Subcutaneous abdominal adipose tissue (tissue), 5 donors: ENCODE measurements at regions not wholly inside any gene's neighbourhood (a gene's known extent, or its start where the extent isn't known, plus 50 kb on each side); places are given as distances from the start of the nearest gene placed in this dataset.

ENCODE experiments used
- H3K27ac ChIP-seq: one replicate; pipeline ENCODE4 v1.7.0; 2013; ENCODE audit warnings: low read depth, mild to moderate bottlenecking, inconsistent platforms, low read length, moderate library complexity
- H3K27me3 ChIP-seq, 5 donors: one replicate each; pipeline ENCODE4 v1.7.0; 2013; ENCODE audit warnings: low read length in 5 of 5, inconsistent platforms in 1 of 5; ENCODE audit not compliant: control insufficient read depth in 5 of 5, insufficient read depth in 4 of 5
- H3K36me3 ChIP-seq, 5 donors: one replicate each; pipeline ENCODE4 v1.7.0; 2013; ENCODE audit warnings: low read length in 5 of 5; ENCODE audit not compliant: control insufficient read depth in 5 of 5, insufficient read depth in 5 of 5
- H3K4me1 ChIP-seq, 5 donors: one replicate each; pipeline ENCODE4 v1.7.0; 2013; ENCODE audit warnings: low read length in 5 of 5, mild to moderate bottlenecking in 3 of 5, moderate library complexity in 1 of 5; ENCODE audit not compliant: control insufficient read depth in 5 of 5, insufficient read depth in 5 of 5
- H3K4me3 ChIP-seq, 5 donors: one replicate each; pipeline ENCODE4 v1.7.0; 2013; ENCODE audit warnings: low read length in 5 of 5, low read depth in 1 of 5
- H3K9ac ChIP-seq, 5 donors: one replicate each; pipeline ENCODE4 v1.7.0; 2013; ENCODE audit warnings: low read length in 5 of 5, mild to moderate bottlenecking in 4 of 5, moderate library complexity in 3 of 5
- H3K9me3 ChIP-seq, 5 donors: one replicate each; pipeline ENCODE4 v1.7.0; 2013; ENCODE audit warnings: low read length in 5 of 5; ENCODE audit not compliant: control insufficient read depth in 5 of 5
- donor health status: healthy.
- donor health status: healthy.
- donor health status: healthy.
- donor health status: healthy.
- donor health status: healthy.

DNA sequence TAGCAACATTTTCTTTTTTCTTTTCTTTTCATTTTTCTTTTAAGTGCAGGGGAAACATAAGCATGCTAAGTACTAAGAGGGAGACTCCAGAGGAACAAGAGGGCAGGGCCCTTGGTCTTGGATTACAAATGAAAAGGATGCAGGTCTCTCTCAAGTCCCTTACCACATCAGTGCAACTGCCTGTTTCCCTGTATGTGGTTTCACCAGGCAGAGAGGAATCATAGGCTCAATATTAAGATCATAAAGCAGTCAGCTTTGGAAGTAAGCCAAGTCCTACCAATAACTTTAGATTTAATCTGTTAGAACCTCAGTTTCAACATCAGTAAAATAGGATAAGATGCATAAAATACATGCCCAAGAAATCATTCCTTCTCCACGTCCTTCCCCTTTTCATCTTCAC, 422.7 kb upstream of the PAPPA start:
- Histone ChIP-seq H3K9me3 (peaks cover 0 to 7% (median 3%) of the 10 kb centered on the region in 5 donors), H3K9ac (no peak overlapping the region), H3K27me3 (no peaks in the 10 kb centered on the region), H3K36me3 (no peaks in the 10 kb centered on the region), H3K4me1 (peaks cover 0 to 5% (median 0%) of the 10 kb centered on the region in 5 donors), H3K4me3 (no peak overlapping the region), H3K27ac (no peak overlapping the region)

GRCh38 chr9:115733318-115734110, 420.1 kb upstream of the PAPPA start:
- Histone ChIP-seq H3K9me3 (peaks cover 0 to 5% (median 0%) of the 10 kb centered on the region in 5 donors), H3K4me1 (peaks cover 0 to 5% (median 0%) of the 10 kb centered on the region in 5 donors), H3K9ac (no peak overlapping the region), H3K4me3 (no peak overlapping the region), H3K27me3 (no peaks in the 10 kb centered on the region), H3K36me3 (no peaks in the 10 kb centered on the region), H3K27ac (no peak overlapping the region)

DNA sequence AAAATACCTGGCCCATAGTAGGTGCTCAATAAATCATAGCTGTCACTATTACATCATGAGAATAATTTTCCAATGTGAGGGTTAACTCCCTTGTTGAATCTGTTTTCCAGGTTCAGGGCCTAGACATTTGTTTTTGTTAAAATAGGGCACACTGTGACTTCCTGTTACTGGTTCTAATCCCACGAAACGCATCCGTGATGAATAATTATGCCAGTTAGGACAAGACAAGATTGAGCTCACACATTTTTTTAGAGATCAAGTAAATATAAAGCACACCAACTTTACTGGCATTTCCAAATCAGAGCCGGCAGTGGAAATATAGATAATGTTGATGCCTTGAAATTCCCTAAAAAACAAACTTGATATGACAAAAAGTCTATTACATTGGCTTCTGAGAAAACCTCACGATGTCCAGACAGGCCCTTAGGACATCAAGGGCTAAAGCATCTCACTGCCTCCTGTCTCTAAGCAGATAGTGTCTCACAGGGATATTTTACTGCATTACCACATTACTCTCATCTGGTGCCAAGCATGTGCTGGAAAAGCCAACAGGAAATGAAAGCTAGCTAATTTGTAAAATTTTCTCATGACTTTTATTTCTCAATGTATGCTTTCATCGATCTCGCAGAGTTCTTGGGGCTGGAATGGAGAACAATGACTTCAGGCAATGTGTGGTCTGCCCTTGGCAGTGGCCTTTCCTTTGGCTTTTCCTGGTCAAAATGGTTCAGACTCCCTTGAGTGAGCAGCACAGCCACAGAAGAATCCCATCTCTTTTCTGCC, 414.3 kb upstream of the PAPPA start:
- no peak overlapping the region for H3K4me3 ChIP-seq
- H3K9me3 ChIP-seq = no peaks in the 10 kb centered on the region
- no peak overlapping the region for H3K9ac ChIP-seq
- H3K36me3 ChIP-seq = no peaks in the 10 kb centered on the region
- H3K27me3 ChIP-seq = no peaks in the 10 kb centered on the region
- no peaks in the 10 kb centered on the region for H3K4me1 ChIP-seq
- no peak overlapping the region for H3K27ac ChIP-seq

- Histone ChIP-seq H3K27ac (no peak overlapping the region), H3K36me3 (no peaks in the 10 kb centered on the region), H3K4me3 (no peak overlapping the region), H3K27me3 (no peaks in the 10 kb centered on the region), H3K4me1 (no peaks in the 10 kb centered on the region), H3K9me3 (no peaks in the 10 kb centered on the region), H3K9ac (no peak overlapping the region)
Observed at GRCh38 chr9:115740986-115741385, 412.6 kb upstream of the PAPPA start.

GRCh38 chr9:115743709-115744605, 409.6 kb upstream of the PAPPA start:
- Histone ChIP-seq H3K4me1 (no peaks in the 10 kb centered on the region), H3K9me3 (no peaks in the 10 kb centered on the region), H3K36me3 (no peaks in the 10 kb centered on the region), H3K4me3 (no peak overlapping the region), H3K27me3 (no peaks in the 10 kb centered on the region), H3K9ac (no peak overlapping the region), H3K27ac (no peak overlapping the region)

GRCh38 chr9:115746496-115746895, 407.1 kb upstream of the PAPPA start:
- no peak overlapping the region for H3K4me3 ChIP-seq
- H3K27ac ChIP-seq = no peak overlapping the region
- no peaks in the 10 kb centered on the region for H3K4me1 ChIP-seq
- H3K36me3 ChIP-seq = no peaks in the 10 kb centered on the region
- no peaks in the 10 kb centered on the region for H3K27me3 ChIP-seq
- no peaks in the 10 kb centered on the region for H3K9me3 ChIP-seq
- H3K9ac ChIP-seq = no peak overlapping the region

DNA sequence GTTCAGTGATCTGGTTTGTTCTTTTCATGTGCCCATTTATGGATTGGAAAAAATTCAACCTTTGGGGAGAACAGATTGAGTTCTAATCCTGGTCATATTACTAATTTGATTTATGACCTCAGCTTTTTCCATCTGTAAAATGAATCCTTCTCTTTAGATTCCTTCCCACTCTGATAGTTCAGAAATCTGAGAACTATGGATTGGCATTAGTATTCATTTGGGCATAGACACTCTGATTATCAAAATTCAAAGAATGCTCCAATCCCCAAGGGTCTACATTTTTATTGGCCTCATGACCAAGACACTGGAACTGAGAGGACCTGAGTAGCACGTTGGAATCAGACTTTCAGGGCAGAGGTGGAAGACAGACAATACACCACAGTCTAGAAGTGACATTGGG, 405.9 kb upstream of the PAPPA start:
- Histone ChIP-seq H3K27me3 (no peaks in the 10 kb centered on the region), H3K27ac (no peak overlapping the region), H3K4me1 (no peaks in the 10 kb centered on the region), H3K9ac (no peak overlapping the region), H3K36me3 (no peaks in the 10 kb centered on the region), H3K4me3 (no peak overlapping the region), H3K9me3 (no peaks in the 10 kb centered on the region)

DNA sequence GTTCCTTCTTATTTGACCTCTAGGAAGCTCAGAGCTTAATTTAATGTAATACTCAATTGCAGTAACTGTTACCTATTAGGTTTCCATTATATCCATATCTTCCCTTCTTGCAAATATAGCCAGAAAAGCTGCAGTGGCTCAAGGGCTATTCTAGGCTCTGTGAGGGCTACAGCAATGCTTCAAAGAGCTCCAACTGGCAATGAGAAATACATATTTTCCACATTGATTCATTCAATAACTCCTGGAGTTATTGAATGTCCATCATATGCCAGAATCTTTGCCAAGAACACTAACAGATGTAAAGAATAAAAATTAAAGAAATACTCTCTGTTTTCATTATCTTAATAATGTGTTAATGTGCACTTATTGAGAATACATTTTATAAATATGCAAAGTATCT, 396.9 kb upstream of the PAPPA start:
- Histone ChIP-seq H3K4me3 (no peak overlapping the region), H3K9ac (no peak overlapping the region), H3K4me1 (no peaks in the 10 kb centered on the region), H3K27me3 (no peaks in the 10 kb centered on the region), H3K27ac (no peak overlapping the region), H3K9me3 (no peaks in the 10 kb centered on the region), H3K36me3 (no peaks in the 10 kb centered on the region)

DNA sequence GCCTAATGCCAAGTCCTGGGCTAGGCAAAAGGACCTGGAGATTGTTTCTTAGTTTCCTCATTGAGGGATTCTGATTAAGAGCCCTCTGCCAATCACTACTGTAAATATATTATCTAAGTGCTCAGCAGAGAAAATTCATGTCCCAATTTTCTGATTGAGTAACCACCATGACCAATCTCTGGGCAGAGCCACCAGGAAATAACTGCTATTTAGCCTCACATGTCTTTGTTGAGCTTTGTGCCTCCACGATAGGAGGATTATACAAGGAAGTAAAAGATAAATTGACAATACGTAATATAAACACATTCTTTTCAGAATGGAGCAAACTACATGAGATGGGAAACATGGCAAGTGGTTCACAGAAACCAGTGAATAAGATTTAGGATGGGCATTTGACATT, 396.1 kb upstream of the PAPPA start:
- Histone ChIP-seq H3K36me3 (no peaks in the 10 kb centered on the region), H3K9ac (no peak overlapping the region), H3K4me3 (no peak overlapping the region), H3K27ac (no peak overlapping the region), H3K27me3 (no peaks in the 10 kb centered on the region), H3K9me3 (no peaks in the 10 kb centered on the region), H3K4me1 (no peaks in the 10 kb centered on the region)
